ENCODE measurements at regions not wholly inside any gene's neighbourhood (a gene's known extent, or its start where the extent isn't known, plus 50 kb on each side); places are given as distances from the start of the nearest gene placed in this dataset.

DNA sequence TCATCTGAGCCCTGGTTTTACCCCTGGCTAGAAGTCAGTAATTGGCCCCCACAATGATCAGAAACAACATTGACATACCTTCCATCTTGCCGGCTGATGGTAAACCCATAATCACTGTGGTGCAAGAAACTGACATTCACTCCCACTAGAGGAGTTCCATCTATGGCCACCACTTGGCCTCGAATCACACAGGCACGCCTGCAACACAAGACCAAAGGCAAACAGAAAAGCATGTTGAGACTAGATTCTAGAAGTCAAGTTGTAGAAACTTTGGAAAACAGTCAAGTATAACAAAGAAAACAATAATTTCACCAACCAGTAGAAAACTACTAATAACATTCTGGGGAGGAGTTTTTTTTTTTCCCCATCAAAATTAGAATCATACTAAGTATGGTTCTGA lies 183.4 kb downstream of the SH2D1A start:
- TF ChIP-seq, protein P1, sequence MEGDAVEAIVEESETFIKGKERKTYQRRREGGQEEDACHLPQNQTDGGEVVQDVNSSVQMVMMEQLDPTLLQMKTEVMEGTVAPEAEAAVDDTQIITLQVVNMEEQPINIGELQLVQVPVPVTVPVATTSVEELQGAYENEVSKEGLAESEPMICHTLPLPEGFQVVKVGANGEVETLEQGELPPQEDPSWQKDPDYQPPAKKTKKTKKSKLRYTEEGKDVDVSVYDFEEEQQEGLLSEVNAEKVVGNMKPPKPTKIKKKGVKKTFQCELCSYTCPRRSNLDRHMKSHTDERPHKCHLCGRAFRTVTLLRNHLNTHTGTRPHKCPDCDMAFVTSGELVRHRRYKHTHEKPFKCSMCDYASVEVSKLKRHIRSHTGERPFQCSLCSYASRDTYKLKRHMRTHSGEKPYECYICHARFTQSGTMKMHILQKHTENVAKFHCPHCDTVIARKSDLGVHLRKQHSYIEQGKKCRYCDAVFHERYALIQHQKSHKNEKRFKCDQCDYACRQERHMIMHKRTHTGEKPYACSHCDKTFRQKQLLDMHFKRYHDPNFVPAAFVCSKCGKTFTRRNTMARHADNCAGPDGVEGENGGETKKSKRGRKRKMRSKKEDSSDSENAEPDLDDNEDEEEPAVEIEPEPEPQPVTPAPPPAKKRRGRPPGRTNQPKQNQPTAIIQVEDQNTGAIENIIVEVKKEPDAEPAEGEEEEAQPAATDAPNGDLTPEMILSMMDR (IDR thresholded peaks at IDR 0.05; ENCODE audit: insufficient read depth, low read length), result no peak
- TF ChIP-seq GABPA (IDR thresholded peaks at IDR 0.05; ENCODE audit: low read depth), result no peak

Measured in HL-60 (cell line).